ENCODE measurements at regions not wholly inside any gene's neighbourhood (a gene's known extent, or its start where the extent isn't known, plus 50 kb on each side); places are given as distances from the start of the nearest gene placed in this dataset.

- no peak for DNase-seq (ENCODE audit: low spot score)
Measured at GRCh38 chr12:19953734-19954133, 414.6 kb upstream of the PDE3A start.

GRCh38 chr12:19954163-19954562 lies 414.2 kb upstream of the PDE3A start:
- DNase-seq (ENCODE audit: low spot score), result no peak

GRCh38 chr12:19957308-19958125 lies 410.8 kb upstream of the PDE3A start:
- no peak for DNase-seq (ENCODE audit: low spot score)

GRCh38 chr12:19958389-19958788 lies 409.9 kb upstream of the PDE3A start:
- no peak for DNase-seq (ENCODE audit: low spot score)

GRCh38 chr12:19959353-19959752 lies 409.0 kb upstream of the PDE3A start:
- no peak for DNase-seq (ENCODE audit: low spot score)

GRCh38 chr12:19960527-19960926 lies 407.8 kb upstream of the PDE3A start:
- no peak for DNase-seq (ENCODE audit: low spot score)

GRCh38 chr12:19962192-19962591 lies 406.1 kb upstream of the PDE3A start:
- DNase-seq (ENCODE audit: low spot score), result no peak

- DNase-seq (ENCODE audit: low spot score), result no peak
Measured at GRCh38 chr12:19963972-19964371, 404.4 kb upstream of the PDE3A start.

- DNase-seq (ENCODE audit: low spot score), result no peak
Measured at GRCh38 chr12:19964549-19964948, 403.8 kb upstream of the PDE3A start.

GRCh38 chr12:19965196-19966038 lies 402.9 kb upstream of the PDE3A start:
- DNase-seq (ENCODE audit: low spot score), result no peak

- no peak for DNase-seq (ENCODE audit: low spot score)
Measured at GRCh38 chr12:19967001-19967400, 401.3 kb upstream of the PDE3A start.

- DNase-seq (ENCODE audit: low spot score), result no peak
Measured at GRCh38 chr12:19967431-19967830, 400.9 kb upstream of the PDE3A start.

- DNase-seq (ENCODE audit: low spot score), result no peak
Measured at GRCh38 chr12:19970116-19970515, 398.2 kb upstream of the PDE3A start.

GRCh38 chr12:19970821-19971220 lies 397.5 kb upstream of the PDE3A start:
- DNase-seq (ENCODE audit: low spot score), result no peak

GRCh38 chr12:19971361-19972280 lies 396.7 kb upstream of the PDE3A start:
- DNase-seq (ENCODE audit: low spot score), result no peak

- no peak for DNase-seq (ENCODE audit: low spot score)
Measured at GRCh38 chr12:19972325-19973288, 395.7 kb upstream of the PDE3A start.

GRCh38 chr12:19978193-19978592 lies 390.1 kb upstream of the PDE3A start:
- no peak for DNase-seq (ENCODE audit: low spot score)

- DNase-seq (ENCODE audit: low spot score), result no peak
Measured at GRCh38 chr12:19979584-19979983, 388.8 kb upstream of the PDE3A start.

- no peak for DNase-seq (ENCODE audit: low spot score)
Measured at GRCh38 chr12:19981944-19982343, 386.4 kb upstream of the PDE3A start.

GRCh38 chr12:19988001-19988400 lies 380.3 kb upstream of the PDE3A start:
- DNase-seq (ENCODE audit: low spot score), result no peak

GRCh38 chr12:19988459-19988873 lies 379.9 kb upstream of the PDE3A start:
- DNase-seq (ENCODE audit: low spot score), result no peak

All from D341Med (cell line).